ENCODE measurements at regions not wholly inside any gene's neighbourhood (a gene's known extent, or its start where the extent isn't known, plus 50 kb on each side); places are given as distances from the start of the nearest gene placed in this dataset.

- DNase-seq (ENCODE audit: low spot score): no peak
These were observed 52.5 kb upstream of the PLEKHG7 start for GRCh38 chr12:92650228-92650822.

- DNase-seq (ENCODE audit: low spot score): peak; percentile 72
These were observed 53.1 kb upstream of the PLEKHG7 start for GRCh38 chr12:92649511-92650227.

- no peak for DNase-seq (ENCODE audit: low spot score)
These were observed 54.4 kb upstream of the PLEKHG7 start for GRCh38 chr12:92648242-92649031.

GRCh38 chr12:92641291-92641690 is 61.5 kb upstream of the PLEKHG7 start:
- DNase-seq (ENCODE audit: low spot score): no peak

- no peak for DNase-seq (ENCODE audit: low spot score)
These were observed 62.1 kb upstream of the PLEKHG7 start for GRCh38 chr12:92640691-92641090.

DNA sequence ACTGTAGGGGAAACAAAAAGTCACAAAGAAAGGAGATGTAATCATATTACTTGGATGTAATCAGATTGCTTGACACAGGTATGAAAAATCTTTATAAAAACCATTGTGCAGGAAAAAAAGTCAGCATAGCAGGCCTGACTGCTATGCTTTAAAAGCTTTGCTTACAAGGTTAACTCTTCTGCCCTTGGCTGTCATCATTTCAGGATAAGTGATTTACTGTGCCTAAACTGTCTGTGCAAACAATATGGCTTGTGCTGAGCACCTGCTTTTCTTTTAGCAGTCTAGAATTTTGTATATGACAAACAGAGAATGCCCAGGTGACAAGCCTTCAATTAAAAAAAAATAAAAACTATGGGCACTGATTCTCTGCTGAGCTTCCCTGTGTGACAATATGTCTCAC is 63.8 kb upstream of the PLEKHG7 start:
- no peak for DNase-seq (ENCODE audit: low spot score)

- no peak for DNase-seq (ENCODE audit: low spot score)
These were observed 68.1 kb upstream of the PLEKHG7 start for GRCh38 chr12:92634730-92635129.

DNA sequence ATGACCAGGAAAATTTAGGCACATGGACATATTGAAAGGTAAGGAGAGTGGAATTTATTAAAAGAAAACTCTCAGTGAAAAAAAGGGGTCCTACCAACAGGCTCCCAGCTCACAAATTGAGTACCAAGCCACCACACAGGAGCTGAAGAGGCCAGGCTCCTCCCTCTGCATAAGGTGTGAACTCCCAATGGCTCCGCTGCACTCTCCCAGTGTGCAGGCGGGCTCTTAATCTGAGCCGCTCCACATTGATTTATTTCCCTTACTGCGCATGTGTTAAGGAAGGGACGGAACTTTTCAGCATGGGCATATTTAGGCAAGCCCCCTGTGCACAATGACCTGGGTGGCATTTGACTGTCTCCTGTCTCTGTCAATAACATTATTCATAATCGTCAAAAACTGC is 68.6 kb upstream of the PLEKHG7 start:
- no peak for DNase-seq (ENCODE audit: low spot score)

- DNase-seq (ENCODE audit: low spot score): no peak
These were observed 71.8 kb upstream of the PLEKHG7 start for GRCh38 chr12:92630968-92631367.

- DNase-seq (ENCODE audit: low spot score): no peak
These were observed 73.3 kb upstream of the PLEKHG7 start for GRCh38 chr12:92629349-92630065.

GRCh38 chr12:92628476-92628875 is 74.3 kb upstream of the PLEKHG7 start:
- no peak for DNase-seq (ENCODE audit: low spot score)

- DNase-seq (ENCODE audit: low spot score): no peak
These were observed 75.3 kb upstream of the PLEKHG7 start for GRCh38 chr12:92627511-92627910.

DNA sequence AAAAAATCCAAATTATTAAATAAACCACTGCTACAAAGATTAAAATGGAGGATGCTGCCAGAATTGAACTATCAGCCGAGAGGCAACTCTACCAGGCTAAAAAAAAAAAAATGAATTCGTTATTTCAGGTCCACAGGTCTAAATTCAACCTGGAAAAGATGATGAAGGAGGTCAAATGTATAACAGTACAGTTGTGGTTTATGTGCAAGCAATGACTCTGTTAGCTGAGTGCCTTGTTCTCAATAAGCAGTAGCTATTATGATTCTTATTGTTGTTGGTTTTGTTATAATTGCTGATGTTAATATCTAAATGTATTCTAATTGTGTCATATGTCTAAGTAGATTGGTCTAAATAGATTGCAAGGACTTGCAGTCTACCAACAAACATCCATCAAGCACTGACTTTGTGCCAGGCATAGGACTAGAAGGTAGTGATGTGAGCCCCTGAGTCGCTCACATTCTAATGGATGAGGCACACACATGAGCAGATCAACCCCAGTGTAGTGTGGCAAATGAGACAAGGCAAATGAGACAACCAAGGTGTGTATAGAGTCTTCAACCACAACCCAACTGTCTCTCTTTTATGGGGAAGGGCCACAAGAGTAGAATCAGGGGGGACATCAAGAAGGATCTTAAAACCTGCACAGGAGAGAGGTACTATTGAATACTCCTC is 77.0 kb upstream of the PLEKHG7 start:
- DNase-seq (ENCODE audit: low spot score): no peak

GRCh38 chr12:92624236-92624635 is 78.6 kb upstream of the PLEKHG7 start:
- no peak for DNase-seq (ENCODE audit: low spot score)

DNA sequence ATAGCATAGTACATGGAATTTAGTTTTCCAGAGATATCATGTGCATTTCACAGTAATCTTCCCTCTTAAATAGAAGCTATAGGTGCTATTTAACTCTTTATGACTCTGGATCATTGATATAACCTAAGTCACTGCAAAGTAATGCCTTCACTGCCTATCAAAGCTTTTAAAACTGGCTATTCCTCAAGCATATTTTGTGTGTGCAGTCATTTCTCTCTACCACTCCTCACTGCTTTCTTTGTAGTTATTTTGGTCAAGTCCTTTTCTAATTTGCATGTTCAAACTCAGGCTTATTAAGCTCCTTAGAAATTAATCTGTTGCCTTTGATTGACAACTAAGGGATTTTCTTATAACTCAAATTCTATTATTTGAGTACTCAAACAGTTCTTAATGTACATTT is 79.4 kb upstream of the PLEKHG7 start:
- DNase-seq (ENCODE audit: low spot score): no peak

DNA sequence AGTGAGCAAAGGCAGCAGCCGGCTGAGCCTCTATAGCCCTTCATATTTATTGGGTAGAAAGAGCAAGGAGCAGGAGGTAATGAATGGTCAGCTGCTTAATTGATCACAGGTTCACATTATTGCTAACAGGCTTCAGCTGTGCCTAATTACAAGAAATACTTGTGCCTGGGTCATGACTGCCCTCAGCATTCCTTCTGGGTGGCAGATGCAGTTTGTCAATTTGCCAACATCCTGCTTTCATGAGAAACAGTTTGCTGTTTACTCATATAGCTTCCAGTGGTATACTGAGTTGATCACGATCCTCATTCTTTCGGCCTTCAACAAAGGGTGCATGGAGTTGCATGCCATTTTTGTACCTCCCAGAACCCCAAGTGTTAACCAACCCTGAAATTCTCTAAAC is 81.0 kb upstream of the PLEKHG7 start:
- no peak for DNase-seq (ENCODE audit: low spot score)

GRCh38 chr12:92621312-92621711 is 81.5 kb upstream of the PLEKHG7 start:
- DNase-seq (ENCODE audit: low spot score): no peak

DNA sequence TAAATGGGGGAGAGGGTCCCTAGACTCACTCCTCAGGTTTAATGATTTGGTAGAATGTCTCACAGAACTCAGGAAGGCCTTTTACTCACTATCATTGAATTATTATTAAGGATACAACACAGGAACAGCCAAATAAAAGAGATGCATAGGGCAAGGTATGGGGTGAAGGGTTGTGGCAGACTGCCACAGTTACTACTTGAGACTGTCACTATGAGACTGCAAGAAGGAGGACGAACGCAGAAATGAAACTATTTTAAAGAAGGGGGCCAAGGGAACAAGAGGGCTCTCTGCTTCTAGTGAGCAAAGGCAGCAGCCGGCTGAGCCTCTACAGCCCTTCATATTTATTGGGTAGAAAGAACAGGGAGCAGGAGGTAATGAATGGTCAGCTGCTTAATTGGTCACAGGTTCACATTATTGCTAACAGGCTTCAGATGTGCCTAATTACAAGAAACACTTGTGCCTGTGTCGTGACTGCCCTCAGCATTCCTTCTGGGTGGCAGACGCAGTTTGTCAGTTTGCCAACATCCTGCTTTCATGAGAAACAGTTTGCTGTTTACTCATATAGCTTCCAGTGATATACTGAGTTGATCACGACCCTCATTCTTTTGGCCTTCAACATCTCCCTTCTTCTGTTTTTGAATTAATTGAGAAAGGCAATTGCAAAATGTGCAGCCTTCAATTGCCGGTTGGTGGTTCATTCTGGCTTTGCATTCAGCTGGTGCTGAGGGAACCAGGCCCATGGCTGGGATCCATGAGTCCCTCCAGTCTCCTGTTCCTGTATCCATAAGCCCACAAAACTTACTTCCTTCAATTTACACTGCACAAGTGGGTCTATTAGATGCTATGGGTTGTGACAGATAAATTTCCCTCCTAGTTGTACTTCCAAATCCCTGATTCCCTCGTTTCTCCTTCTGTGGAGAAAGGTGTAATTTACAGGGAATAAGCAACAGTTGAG is 82.8 kb upstream of the PLEKHG7 start:
- DNase-seq (ENCODE audit: low spot score): no peak

DNA sequence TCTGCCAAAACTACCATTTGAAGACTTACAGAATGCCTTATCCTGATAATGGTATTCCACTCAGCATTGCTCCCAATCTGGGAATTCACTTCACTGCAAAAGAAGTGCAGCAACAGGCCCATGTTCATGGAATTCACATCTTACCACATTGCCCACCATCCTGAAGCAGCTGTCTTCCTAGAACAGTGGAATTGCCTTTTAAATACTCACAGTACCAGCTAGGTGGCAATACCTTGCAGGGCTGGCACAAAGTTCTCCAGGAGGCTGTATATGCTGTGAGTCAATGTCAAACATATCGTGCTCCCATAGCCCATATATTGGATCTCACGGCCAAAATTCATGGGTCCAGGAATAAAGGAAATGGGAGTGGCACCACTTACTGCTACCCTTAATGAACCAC is 83.8 kb upstream of the PLEKHG7 start:
- DNase-seq (ENCODE audit: low spot score): no peak

GRCh38 chr12:92615703-92616102 is 87.1 kb upstream of the PLEKHG7 start:
- no peak for DNase-seq (ENCODE audit: low spot score)

GRCh38 chr12:92615086-92615485 is 87.7 kb upstream of the PLEKHG7 start:
- DNase-seq (ENCODE audit: low spot score): no peak
